ENCODE measurements at regions not wholly inside any gene's neighbourhood (a gene's known extent, or its start where the extent isn't known, plus 50 kb on each side); places are given as distances from the start of the nearest gene placed in this dataset.
"Not testable (repeated sequence)": the region's sequence is repeated elsewhere in the genome, so short reads cannot be mapped to it uniquely, and the experiment has no call there.

GRCh38 chr1:47656719-47657685, 219.2 kb downstream of the FOXD2 start:
- DNase-seq (ENCODE audit: low read depth in 4 of 4, low spot score in 1 of 4) = no peak

GRCh38 chr1:47658161-47658920, 220.5 kb downstream of the FOXD2 start:
- DNase-seq (ENCODE audit: low read depth in 4 of 4, low spot score in 1 of 4) = no peak

- DNase-seq (ENCODE audit: low read depth in 4 of 4, low spot score in 1 of 4) = no peak
These were observed 221.3 kb downstream of the FOXD2 start for GRCh38 chr1:47659146-47659545.

GRCh38 chr1:47660622-47661021, 222.8 kb downstream of the FOXD2 start:
- DNase-seq (ENCODE audit: low read depth in 4 of 4, low spot score in 1 of 4) = no peak

- no peak for DNase-seq (ENCODE audit: low read depth in 4 of 4, low spot score in 1 of 4)
These were observed 223.2 kb downstream of the FOXD2 start for GRCh38 chr1:47661040-47661439.

- DNase-seq (ENCODE audit: low read depth in 4 of 4, low spot score in 1 of 4) = no peak
These were observed 224.2 kb downstream of the FOXD2 start for GRCh38 chr1:47662068-47662467.

GRCh38 chr1:47663286-47663685, 225.4 kb downstream of the FOXD2 start:
- DNase-seq (ENCODE audit: low read depth in 4 of 4, low spot score in 1 of 4) = no peak

GRCh38 chr1:47664356-47664755, 226.5 kb downstream of the FOXD2 start:
- DNase-seq (ENCODE audit: low read depth in 4 of 4, low spot score in 1 of 4) = no peak

GRCh38 chr1:47664896-47665295, 227.1 kb downstream of the FOXD2 start:
- DNase-seq (ENCODE audit: low read depth in 4 of 4, low spot score in 1 of 4) = not testable (repeated sequence)

- DNase-seq (ENCODE audit: low read depth in 4 of 4, low spot score in 1 of 4) = no peak
These were observed 231.3 kb downstream of the FOXD2 start for GRCh38 chr1:47669081-47669585.

- no peak for DNase-seq (ENCODE audit: low read depth in 4 of 4, low spot score in 1 of 4)
These were observed 234.8 kb downstream of the FOXD2 start for GRCh38 chr1:47672622-47673021.

- no peak for DNase-seq (ENCODE audit: low read depth in 4 of 4, low spot score in 1 of 4)
These were observed 236.3 kb downstream of the FOXD2 start for GRCh38 chr1:47674189-47674588.

GRCh38 chr1:47675047-47675675, 237.3 kb downstream of the FOXD2 start:
- DNase-seq (ENCODE audit: low read depth in 4 of 4, low spot score in 1 of 4) = no peak

GRCh38 chr1:47675721-47676120, 237.9 kb downstream of the FOXD2 start:
- DNase-seq (ENCODE audit: low read depth in 4 of 4, low spot score in 1 of 4) = no peak

GRCh38 chr1:47676311-47677054, 238.6 kb downstream of the FOXD2 start:
- DNase-seq (ENCODE audit: low read depth in 4 of 4, low spot score in 1 of 4) = no peak

GRCh38 chr1:47677241-47677940, 239.5 kb downstream of the FOXD2 start:
- no peak for DNase-seq (ENCODE audit: low read depth in 4 of 4, low spot score in 1 of 4)

GRCh38 chr1:47678464-47678980, 240.7 kb downstream of the FOXD2 start:
- no peak for DNase-seq (ENCODE audit: low read depth in 4 of 4, low spot score in 1 of 4)

- no peak for DNase-seq (ENCODE audit: low read depth in 4 of 4, low spot score in 1 of 4)
These were observed 241.5 kb downstream of the FOXD2 start for GRCh38 chr1:47679301-47679791.

- DNase-seq (ENCODE audit: low read depth in 4 of 4, low spot score in 1 of 4) = no peak
These were observed 242.0 kb downstream of the FOXD2 start for GRCh38 chr1:47679826-47680225.

All from stimulated activated CD4-positive, alpha-beta T cell treated with anti-CD3 and anti-CD28 coated beads, Interleukin-1b, Interleukin-23, amount 100 ng/mL, for 24 hours (primary cell).